ENCODE measurements at regions not wholly inside any gene's neighbourhood (a gene's known extent, or its start where the extent isn't known, plus 50 kb on each side); places are given as distances from the start of the nearest gene placed in this dataset.

- no peak for DNase-seq
- TF ChIP-seq CTCF (IDR thresholded peaks at IDR 0.05; ENCODE audit: borderline replicate concordance), result no peak
- H3K27me3 ChIP-seq (ENCODE audit: low read depth), result no peaks in the 10 kb centered on the region
- no peak overlapping the region for H3K4me3 ChIP-seq
- no peaks in the 10 kb centered on the region for H3K4me1 ChIP-seq
- peaks cover 9% of the 10 kb centered on the region for H3K9me3 ChIP-seq (replicated peaks)
- H3K36me3 ChIP-seq, result no peaks in the 10 kb centered on the region
- no peak overlapping the region for H3K27ac ChIP-seq (replicated peaks)
- intact Hi-C loops (cut with micrococcal nuclease), result no loop called here
These were observed 1108.6 kb downstream of the TAF11L14 start for GRCh38 chr5:18742830-18743229.

GRCh38 chr5:18744441-18744840, 1110.2 kb downstream of the TAF11L14 start:
- H3K27me3 ChIP-seq (ENCODE audit: low read depth), result no peaks in the 10 kb centered on the region

GRCh38 chr5:18745042-18745987, 1111.1 kb downstream of the TAF11L14 start:
- Histone ChIP-seq H3K4me3 (peak overlapping the region; percentile 62), H3K27ac (replicated peaks) (peak overlapping the region; percentile 80)
- intact Hi-C loops (cut with micrococcal nuclease), result no loop called here

More at GRCh38 chr5:18744441-18744840, 1110.2 kb downstream of the TAF11L14 start:
- peak overlapping the region; percentile 62 for H3K4me3 ChIP-seq
- H3K27ac ChIP-seq (replicated peaks), result peak overlapping the region; percentile 80
- peaks cover 11% of the 10 kb centered on the region for H3K9me3 ChIP-seq (replicated peaks)
- no peaks in the 10 kb centered on the region for H3K4me1 ChIP-seq
- H3K36me3 ChIP-seq, result no peaks in the 10 kb centered on the region
- intact Hi-C loops (cut with micrococcal nuclease), result no loop called here
- no peak for TF ChIP-seq CTCF (IDR thresholded peaks at IDR 0.05; ENCODE audit: borderline replicate concordance)
- DNase-seq, result no peak

GRCh38 chr5:18745988-18746615, 1111.8 kb downstream of the TAF11L14 start:
- Histone ChIP-seq H3K4me1 (no peaks in the 10 kb centered on the region), H3K27ac (replicated peaks) (peak overlapping the region; percentile 80), H3K4me3 (peak overlapping the region; percentile 62), H3K27me3 (ENCODE audit: low read depth) (no peaks in the 10 kb centered on the region), H3K36me3 (no peaks in the 10 kb centered on the region), H3K9me3 (replicated peaks) (peaks cover 11% of the 10 kb centered on the region)
- TF ChIP-seq CTCF (IDR thresholded peaks at IDR 0.05; ENCODE audit: borderline replicate concordance), result no peak
- no peak for DNase-seq
- intact Hi-C loops (cut with micrococcal nuclease), result no loop called here

More at GRCh38 chr5:18745042-18745987, 1111.1 kb downstream of the TAF11L14 start:
- H3K4me1 ChIP-seq, result no peaks in the 10 kb centered on the region
- peaks cover 11% of the 10 kb centered on the region for H3K9me3 ChIP-seq (replicated peaks)
- H3K27me3 ChIP-seq (ENCODE audit: low read depth), result no peaks in the 10 kb centered on the region
- H3K36me3 ChIP-seq, result no peaks in the 10 kb centered on the region
- TF ChIP-seq CTCF (IDR thresholded peaks at IDR 0.05; ENCODE audit: borderline replicate concordance), result no peak
- no peak for DNase-seq

- H3K36me3 ChIP-seq, result no peaks in the 10 kb centered on the region
- intact Hi-C loops (cut with micrococcal nuclease), result no loop called here
- H3K4me3 ChIP-seq, result no peak overlapping the region
- H3K27me3 ChIP-seq (ENCODE audit: low read depth), result no peaks in the 10 kb centered on the region
- no peak for TF ChIP-seq CTCF (IDR thresholded peaks at IDR 0.05; ENCODE audit: borderline replicate concordance)
- no peak overlapping the region for H3K27ac ChIP-seq (replicated peaks)
- no peak for DNase-seq
- H3K4me1 ChIP-seq, result no peaks in the 10 kb centered on the region
- H3K9me3 ChIP-seq (replicated peaks), result peaks cover 11% of the 10 kb centered on the region
These were observed 1115.5 kb downstream of the TAF11L14 start for GRCh38 chr5:18749763-18750162.

Data from left ventricle myocardium inferior (tissue), 1 donor.